WERI-Rb-1 (cell line): ENCODE measurements at regions not wholly inside any gene's neighbourhood (a gene's known extent, or its start where the extent isn't known, plus 50 kb on each side); places are given as distances from the start of the nearest gene placed in this dataset.

Experiments used
- DNase-seq: peaks from one replicate; pipeline ENCODE4 v3.0.0-alpha.2; 2020
- H3K27ac ChIP-seq: fragments of 250-450 bp; sonication (Bioruptor Pico); 2 replicates; pipeline ENCODE4 v1.5.1; 2020; ENCODE audit warnings: mild to moderate bottlenecking, moderate library complexity
- H3K27me3 ChIP-seq: fragments of 250-450 bp; sonication (Bioruptor Pico); 2 replicates; pipeline ENCODE4 v1.5.1; 2021; ENCODE audit warnings: mild to moderate bottlenecking, low read depth, moderate library complexity; ENCODE audit not compliant: insufficient read depth, severe bottlenecking
- H3K36me3 ChIP-seq: fragments of 250-450 bp; sonication (Bioruptor Pico); 2 replicates; pipeline ENCODE4 v1.5.1; 2020; ENCODE audit warnings: mild to moderate bottlenecking, moderate library complexity
- H3K4me3 ChIP-seq: 2 replicates; pipeline ENCODE4 v1.5.1; 2011; ENCODE audit warnings: low read depth, mild to moderate bottlenecking, control low read depth, low read length
- H3K9me3 ChIP-seq: fragments of 250-450 bp; sonication (Bioruptor Pico); 2 replicates; pipeline ENCODE4 v1.5.1; 2021; ENCODE audit warnings: mild to moderate bottlenecking, moderate library complexity; ENCODE audit not compliant: severe bottlenecking
- TF ChIP-seq, protein P1 (sequence below): IDR thresholded peaks from 2 replicates; pipeline ENCODE4 v1.5.1; 2011; ENCODE audit warnings: low read depth, mild to moderate bottlenecking, control low read depth, inconsistent platforms, low read length

DNA sequence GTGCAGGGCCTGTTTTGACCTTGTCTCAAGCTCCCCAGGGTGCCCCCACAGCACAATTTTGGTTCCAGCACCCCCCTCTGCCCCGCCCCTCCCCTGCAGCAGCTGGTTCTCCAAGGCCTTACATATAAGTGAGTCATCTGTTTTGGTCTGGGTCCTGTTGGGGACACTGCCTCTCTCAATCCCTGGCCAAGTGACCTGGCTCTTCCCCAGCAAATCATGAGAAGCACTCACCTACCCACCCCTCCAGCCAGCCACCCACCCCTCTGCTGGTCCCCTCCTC, 90.5 kb downstream of the INHBB start:
- Histone ChIP-seq H3K27ac (no peak overlapping the region), H3K36me3 (no peaks in the 10 kb centered on the region), H3K27me3 (no peaks in the 10 kb centered on the region), H3K4me3 (no peak overlapping the region), H3K9me3 (no peaks in the 10 kb centered on the region)
- no peak for DNase-seq
- TF ChIP-seq, protein P1, sequence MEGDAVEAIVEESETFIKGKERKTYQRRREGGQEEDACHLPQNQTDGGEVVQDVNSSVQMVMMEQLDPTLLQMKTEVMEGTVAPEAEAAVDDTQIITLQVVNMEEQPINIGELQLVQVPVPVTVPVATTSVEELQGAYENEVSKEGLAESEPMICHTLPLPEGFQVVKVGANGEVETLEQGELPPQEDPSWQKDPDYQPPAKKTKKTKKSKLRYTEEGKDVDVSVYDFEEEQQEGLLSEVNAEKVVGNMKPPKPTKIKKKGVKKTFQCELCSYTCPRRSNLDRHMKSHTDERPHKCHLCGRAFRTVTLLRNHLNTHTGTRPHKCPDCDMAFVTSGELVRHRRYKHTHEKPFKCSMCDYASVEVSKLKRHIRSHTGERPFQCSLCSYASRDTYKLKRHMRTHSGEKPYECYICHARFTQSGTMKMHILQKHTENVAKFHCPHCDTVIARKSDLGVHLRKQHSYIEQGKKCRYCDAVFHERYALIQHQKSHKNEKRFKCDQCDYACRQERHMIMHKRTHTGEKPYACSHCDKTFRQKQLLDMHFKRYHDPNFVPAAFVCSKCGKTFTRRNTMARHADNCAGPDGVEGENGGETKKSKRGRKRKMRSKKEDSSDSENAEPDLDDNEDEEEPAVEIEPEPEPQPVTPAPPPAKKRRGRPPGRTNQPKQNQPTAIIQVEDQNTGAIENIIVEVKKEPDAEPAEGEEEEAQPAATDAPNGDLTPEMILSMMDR, result no peak

DNA sequence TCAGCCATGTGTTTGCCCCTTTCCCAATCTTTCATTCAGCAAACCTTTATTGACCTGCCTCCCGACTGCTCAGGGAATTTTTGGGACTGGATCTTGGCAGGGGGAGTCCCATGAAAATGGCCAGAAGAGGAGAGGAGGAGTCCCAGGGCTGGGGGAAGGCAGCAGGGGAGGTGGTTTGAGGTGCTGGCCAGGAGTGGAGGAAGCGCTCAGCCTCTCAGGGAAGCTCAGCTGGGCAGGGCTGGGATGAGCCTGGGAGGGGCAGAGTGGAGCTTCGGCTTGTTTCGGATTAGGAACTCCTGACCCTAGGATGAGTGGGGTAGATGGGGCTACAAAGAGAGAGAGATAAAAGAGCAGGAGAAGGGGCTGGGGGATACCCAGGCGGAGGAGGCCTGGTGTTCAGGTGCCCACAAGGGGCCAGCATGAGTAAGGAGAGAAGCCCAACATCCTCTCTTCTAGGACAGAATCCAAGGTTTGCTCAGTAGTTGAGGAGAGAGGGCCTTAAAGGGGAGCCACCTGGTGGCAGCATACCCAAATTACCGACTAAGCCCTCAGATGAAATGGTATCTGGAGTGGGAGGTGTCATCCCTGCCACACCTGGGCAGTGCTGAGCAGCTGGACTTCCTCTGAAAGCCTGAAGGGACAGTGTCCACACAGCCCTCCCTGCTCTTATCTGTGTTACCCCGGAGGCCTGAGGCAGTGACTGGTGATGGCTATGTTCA, 91.1 kb downstream of the INHBB start:
- Histone ChIP-seq H3K27ac (no peak overlapping the region), H3K9me3 (no peaks in the 10 kb centered on the region), H3K27me3 (no peaks in the 10 kb centered on the region), H3K4me3 (no peak overlapping the region), H3K36me3 (no peaks in the 10 kb centered on the region)
- peak; percentile 68 for DNase-seq
- TF ChIP-seq, protein P1, result peak; percentile 81

DNA sequence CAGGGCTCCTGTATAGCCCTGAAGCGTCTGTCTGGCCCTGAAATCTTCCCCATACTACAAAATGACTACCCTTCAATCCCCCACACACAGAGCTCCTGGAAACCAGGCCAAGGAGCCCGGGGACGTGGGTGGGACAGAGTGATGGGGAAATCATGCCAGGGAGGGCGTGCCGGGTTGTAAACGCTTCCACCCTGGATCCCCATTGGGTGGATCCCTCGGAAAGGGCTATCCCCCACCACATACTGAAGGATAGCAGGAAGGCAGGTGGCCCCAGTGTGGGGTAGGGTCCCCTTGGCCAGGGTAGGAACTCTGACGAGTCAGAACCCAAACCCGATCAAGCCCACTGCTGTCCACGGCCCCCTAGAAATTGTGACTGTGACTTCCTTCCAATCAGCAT, 91.7 kb downstream of the INHBB start:
- Histone ChIP-seq H3K9me3 (no peaks in the 10 kb centered on the region), H3K27ac (no peak overlapping the region), H3K27me3 (no peaks in the 10 kb centered on the region), H3K4me3 (no peak overlapping the region), H3K36me3 (no peaks in the 10 kb centered on the region)
- DNase-seq, result no peak
- TF ChIP-seq, protein P1, result no peak

- H3K36me3 ChIP-seq, result no peaks in the 10 kb centered on the region
- H3K27ac ChIP-seq, result no peak overlapping the region
- no peaks in the 10 kb centered on the region for H3K27me3 ChIP-seq
- TF ChIP-seq, protein P1, result no peak
- no peaks in the 10 kb centered on the region for H3K9me3 ChIP-seq
- DNase-seq, result no peak
- H3K4me3 ChIP-seq, result no peak overlapping the region
Observed at GRCh38 chr2:120438301-120439066, 92.5 kb downstream of the INHBB start.

DNA sequence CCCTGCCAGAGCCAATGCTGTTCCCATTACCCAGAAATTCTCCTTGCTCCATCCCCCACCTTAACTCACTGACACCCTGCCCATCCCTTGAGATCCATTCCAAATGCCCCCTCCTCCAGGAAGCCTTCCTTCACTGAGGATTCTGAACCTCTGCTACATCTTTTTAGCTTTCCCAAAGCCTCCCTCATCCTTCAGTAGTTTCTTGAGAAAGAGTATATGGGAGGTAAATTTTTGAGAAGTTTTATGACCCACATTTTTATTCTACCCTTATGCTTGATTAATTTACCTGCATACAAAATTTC, 93.1 kb downstream of the INHBB start:
- no peak overlapping the region for H3K27ac ChIP-seq
- TF ChIP-seq, protein P1, result no peak
- DNase-seq, result no peak

More for the DNA sequence above, 93.1 kb downstream of the INHBB start:
- H3K9me3 ChIP-seq, result no peaks in the 10 kb centered on the region
- no peak overlapping the region for H3K4me3 ChIP-seq
- H3K27me3 ChIP-seq, result no peaks in the 10 kb centered on the region
- no peaks in the 10 kb centered on the region for H3K36me3 ChIP-seq
